H9 (cell line): ENCODE measurements at regions not wholly inside any gene's neighbourhood (a gene's known extent, or its start where the extent isn't known, plus 50 kb on each side); places are given as distances from the start of the nearest gene placed in this dataset.

Experiments
- DNase-seq: peaks from one replicate; pipeline ENCODE4 v3.0.0-alpha.2; 2017
- H2AFZ ChIP-seq: one replicate; pipeline ENCODE4 v1.6.1; 2013; ENCODE audit warnings: mild to moderate bottlenecking, low read length, control low read depth, moderate library complexity
- H2AK5ac ChIP-seq: 2 replicates; pipeline ENCODE4 v1.6.1; 2013; ENCODE audit warnings: low read length, control low read depth, mixed read lengths; ENCODE audit not compliant: insufficient read length
- H2BK120ac ChIP-seq: one replicate; pipeline ENCODE4 v1.6.1; 2013; ENCODE audit warnings: low read depth, mild to moderate bottlenecking, low read length, control low read depth, inconsistent platforms; ENCODE audit not compliant: poor library complexity, severe bottlenecking
- H2BK12ac ChIP-seq: 2 replicates; pipeline ENCODE4 v1.6.1; 2013; ENCODE audit warnings: low read length, control low read depth, mixed read lengths, low read depth; ENCODE audit not compliant: insufficient read length
- H2BK15ac ChIP-seq: 2 replicates; pipeline ENCODE4 v1.6.1; 2013; ENCODE audit warnings: low read depth, low read length, control low read depth
- H2BK20ac ChIP-seq: one replicate; pipeline ENCODE4 v1.6.1; 2013; ENCODE audit warnings: low read depth, mild to moderate bottlenecking, low read length, control low read depth, inconsistent platforms; ENCODE audit not compliant: poor library complexity, severe bottlenecking
- H2BK5ac ChIP-seq: 2 replicates; pipeline ENCODE4 v1.6.1; 2013; ENCODE audit warnings: low read length, control low read depth, mixed read lengths; ENCODE audit not compliant: insufficient read length
- H3K14ac ChIP-seq: 2 replicates; pipeline ENCODE4 v1.6.1; 2013; ENCODE audit warnings: low read length, control low read depth; ENCODE audit not compliant: insufficient read depth
- H3K18ac ChIP-seq: 2 replicates; pipeline ENCODE4 v1.6.1; 2013; ENCODE audit warnings: low read depth, mild to moderate bottlenecking, mixed read lengths, low read length, control low read depth; ENCODE audit not compliant: insufficient read length
- H3K23ac ChIP-seq: 2 replicates; pipeline ENCODE4 v1.6.1; 2013; ENCODE audit warnings: low read length, control low read depth, mixed read lengths, low read depth; ENCODE audit not compliant: insufficient read length
- H3K23me2 ChIP-seq: 2 replicates; pipeline ENCODE4 v1.6.1; 2013; ENCODE audit warnings: low read depth, mild to moderate bottlenecking, mixed read lengths, low read length, control low read depth; ENCODE audit not compliant: insufficient read length, poor library complexity, severe bottlenecking
- H3K27ac ChIP-seq: 2 replicates; pipeline ENCODE4 v1.5.1; 2013; ENCODE audit warnings: low read length, control low read depth, mixed read lengths, low read depth; ENCODE audit not compliant: insufficient read length
- H3K27me3 ChIP-seq: 2 replicates; pipeline ENCODE4 v1.6.1; 2013; ENCODE audit warnings: low read length, control low read depth, inconsistent platforms; ENCODE audit not compliant: insufficient read depth
- H3K4ac ChIP-seq: 2 replicates; pipeline ENCODE4 v1.6.1; 2013; ENCODE audit warnings: low read depth, mild to moderate bottlenecking, control low read depth, inconsistent platforms, low read length, moderate library complexity
- H3K4me1 ChIP-seq: 2 replicates; pipeline ENCODE4 v1.6.1; 2013; ENCODE audit warnings: low read length, control low read depth, inconsistent platforms; ENCODE audit not compliant: insufficient read depth
- H3K4me2 ChIP-seq: 2 replicates; pipeline ENCODE4 v1.6.1; 2013; ENCODE audit warnings: low read length, control low read depth, mixed read lengths; ENCODE audit not compliant: insufficient read length, insufficient read depth
- H3K56ac ChIP-seq: 2 replicates; pipeline ENCODE4 v1.6.1; 2013; ENCODE audit warnings: low read depth, mild to moderate bottlenecking, mixed read lengths, low read length, control low read depth; ENCODE audit not compliant: insufficient read length
- H3K79me1 ChIP-seq: 2 replicates; pipeline ENCODE4 v1.6.1; 2013; ENCODE audit warnings: low read depth, mild to moderate bottlenecking, moderate library complexity, low read length, control low read depth, inconsistent platforms; ENCODE audit not compliant: insufficient read depth, poor library complexity, severe bottlenecking
- H3K79me2 ChIP-seq: 2 replicates; pipeline ENCODE4 v1.6.1; 2013; ENCODE audit warnings: low read length, control low read depth, inconsistent platforms; ENCODE audit not compliant: insufficient read depth
- H3K9ac ChIP-seq: 2 replicates; pipeline ENCODE4 v1.6.1; 2013; ENCODE audit warnings: low read length, control low read depth, mixed read lengths; ENCODE audit not compliant: insufficient read length; ENCODE audit errors: extremely low read depth
- H3K9me3 ChIP-seq: one replicate; pipeline ENCODE4 v1.6.1; 2013; ENCODE audit warnings: low read depth, low read length, inconsistent platforms; ENCODE audit not compliant: control insufficient read depth
- H3T11ph ChIP-seq: one replicate; pipeline ENCODE4 v1.6.1; 2013; ENCODE audit warnings: mild to moderate bottlenecking, low read length, control low read depth, inconsistent platforms
- H4K20me1 ChIP-seq: one replicate; pipeline ENCODE4 v1.6.1; 2013; ENCODE audit not compliant: control insufficient read depth, insufficient read length, insufficient read depth
- H4K5ac ChIP-seq: 2 replicates; pipeline ENCODE4 v1.6.1; 2013; ENCODE audit warnings: low read depth, mild to moderate bottlenecking, mixed read lengths, low read length, control low read depth; ENCODE audit not compliant: insufficient read length
- H4K8ac ChIP-seq: replicated peaks from 2 replicates; pipeline ENCODE4 v1.6.1; 2013; ENCODE audit warnings: low read length, control low read depth, mixed read lengths, low read depth; ENCODE audit not compliant: insufficient read length
- H4K91ac ChIP-seq: 2 replicates; pipeline ENCODE4 v1.6.1; 2013; ENCODE audit warnings: low read depth, mild to moderate bottlenecking, moderate library complexity, mixed read lengths, low read length, control low read depth; ENCODE audit not compliant: insufficient read length
- H3K27ac Mint-ChIP-seq, 3 experiments: 2 replicates in 2 of 3; 3 replicates in 1 of 3; pipeline ENCODE4 v1.8.0; 2020 to 2021; ENCODE audit warnings: mixed read lengths in 3 of 3, mild to moderate bottlenecking in 1 of 3, moderate library complexity in 1 of 3
- H3K27me3 Mint-ChIP-seq: 2 replicates; pipeline ENCODE4 v1.8.0; 2021; ENCODE audit warnings: low read depth, mild to moderate bottlenecking, moderate library complexity, mixed read lengths
- H3K36me3 Mint-ChIP-seq, 3 experiments: 2 replicates in 2 of 3; 3 replicates in 1 of 3; pipeline ENCODE4 v1.8.0; 2020 to 2021; ENCODE audit warnings: low read depth in 3 of 3, mixed read lengths in 3 of 3; ENCODE audit not compliant: insufficient read depth in 1 of 3
- H3K4me1 Mint-ChIP-seq, 2 experiments: 2 replicates each; pipeline ENCODE4 v1.8.0; 2020; ENCODE audit warnings: mixed read lengths in 2 of 2
- H3K4me3 Mint-ChIP-seq, 2 experiments: 2 replicates in 1 of 2; 3 replicates in 1 of 2; pipeline ENCODE4 v1.8.0; 2020 to 2021; ENCODE audit warnings: mild to moderate bottlenecking in 2 of 2, mixed read lengths in 2 of 2, moderate library complexity in 1 of 2
- H3K9me3 Mint-ChIP-seq, 2 experiments: 2 replicates in 1 of 2; 3 replicates in 1 of 2; pipeline ENCODE4 v1.8.0; 2020; ENCODE audit warnings: mild to moderate bottlenecking in 2 of 2, mixed read lengths in 2 of 2, moderate library complexity in 1 of 2
- CTCF ChIP-seq: fragments of 200-600 bp; sonication (generic); conservative IDR thresholded peaks from 3 replicates; pipeline ENCODE4 v1.8.0; 2021; ENCODE audit warnings: antibody characterized with exemption, mild to moderate bottlenecking
- WGBS: extraction: QIAGEN DNeasy Blood & Tissue Kit; methylation state at CpG from one replicate; pipeline ENCODE4 v1.1.7; 2013; ENCODE audit warnings: missing lambda C conversion rate, low lambda C conversion rate, mixed read lengths; ENCODE audit not compliant: insufficient read length; ENCODE audit errors: extremely low coverage; 5-methylcytosine and 5-hydroxymethylcytosine counted together

GRCh38 chr5:89087128-89087527, 204.1 kb upstream of the MEF2C start:
- Histone ChIP-seq H2AK5ac (no peak overlapping the region), H4K8ac (no peak overlapping the region), H3K9ac (no peak overlapping the region), H3K9me3 (no peaks in the 10 kb centered on the region), H3K23me2 (no peaks in the 10 kb centered on the region), H2BK15ac (no peak overlapping the region), H2AFZ (no peak overlapping the region), H2BK5ac (no peak overlapping the region), H2BK12ac (no peak overlapping the region), H3K56ac (no peak overlapping the region), H3K79me2 (no peaks in the 10 kb centered on the region), H3K4ac (no peak overlapping the region), H4K20me1 (no peaks in the 10 kb centered on the region), H3K27me3 (no peaks in the 10 kb centered on the region), H4K91ac (no peak overlapping the region), H3T11ph (no peak overlapping the region), H3K27ac (no peak overlapping the region), H3K4me2 (no peak overlapping the region), H3K14ac (no peak overlapping the region), H3K4me1 (no peaks in the 10 kb centered on the region), H2BK20ac (no peak overlapping the region), H3K79me1 (no peaks in the 10 kb centered on the region), H2BK120ac (no peak overlapping the region), H3K18ac (no peak overlapping the region), H3K23ac (no peak overlapping the region), H4K5ac (no peak overlapping the region)
- H3K4me1 Mint-ChIP-seq, result peaks cover 21% of the 10 kb centered on the region in 2 experiments
- DNase-seq, result no peak
- no peaks in the 10 kb centered on the region for H3K27me3 Mint-ChIP-seq
- H3K27ac Mint-ChIP-seq, result no peak overlapping the region
- no peak for TF ChIP-seq CTCF
- no peaks in the 10 kb centered on the region for H3K9me3 Mint-ChIP-seq
- no CpG with 5 or more reads among the region's 2 CpGs for WGBS
- no peaks in the 10 kb centered on the region for H3K36me3 Mint-ChIP-seq
- no peak overlapping the region for H3K4me3 Mint-ChIP-seq
